Mucosa of descending colon (tissue), 3 donors: ENCODE measurements at regions not wholly inside any gene's neighbourhood (a gene's known extent, or its start where the extent isn't known, plus 50 kb on each side); places are given as distances from the start of the nearest gene placed in this dataset.
A peak's percentile ranks its signal among the peaks of the same experiment; 100 is the strongest.

ENCODE experiments used
- ATAC-seq: fragments of 200-7000 bp; cut with Tn5 transposase; one replicate; pipeline ENCODE4 v1.9.1; 2020; ENCODE audit warnings: mild to moderate bottlenecking, moderate library complexity
- DNase-seq, 3 donors: peaks; one replicate each; pipeline ENCODE4 v3.0.0-alpha.2; 2020
- H3K36me3 ChIP-seq: fragments of 200-600 bp; one replicate; pipeline ENCODE4 v1.8.0; 2021; ENCODE audit warnings: low read depth, mild to moderate bottlenecking
- H3K4me1 ChIP-seq: fragments of 200-600 bp; one replicate; pipeline ENCODE4 v1.8.0; 2021; ENCODE audit warnings: low read depth, mild to moderate bottlenecking
- H3K4me3 ChIP-seq: fragments of 200-600 bp; one replicate; pipeline ENCODE4 v1.8.0; 2021; ENCODE audit warnings: mild to moderate bottlenecking
- H3K9me3 ChIP-seq: fragments of 200-600 bp; one replicate; pipeline ENCODE4 v1.8.0; 2021; ENCODE audit warnings: mild to moderate bottlenecking
- CTCF ChIP-seq: fragments of 200-600 bp; IDR thresholded peaks from one replicate; pipeline ENCODE4 v1.8.0; 2022; ENCODE audit warnings: antibody characterized with exemption, mild to moderate bottlenecking
- intact Hi-C, 2 donors: fragments of 100-400 bp; cut with DNase I in 1 of 2; cut with micrococcal nuclease in 1 of 2; formaldehyde crosslinking; loops; one replicate each; pipeline versions ENCODE4 v1.11.0 to v1.11.1; 2022; cut with DNase I, micrococcal nuclease
- donor health status: DM: no; HTN: no; CAD: no; lungs with moderate emphysema.
- donor health status: DM: no; HTN: no; CAD: no.
- donor health status: DM: no; HTN: yes; CAD: no.

GRCh38 chr3:159170436-159171003 is 368.7 kb downstream of the MFSD1 start:
- intact Hi-C loops: no loop called here
- H3K4me3 ChIP-seq: no peak overlapping the region
- DNase-seq (no peak), ATAC-seq (no peak)
- H3K9me3 ChIP-seq: no peaks in the 10 kb centered on the region
- TF ChIP-seq CTCF: no peak
- H3K36me3 ChIP-seq: no peaks in the 10 kb centered on the region
- no peaks in the 10 kb centered on the region for H3K4me1 ChIP-seq

- no peaks in the 10 kb centered on the region for H3K36me3 ChIP-seq
- no peak for TF ChIP-seq CTCF
- no peaks in the 10 kb centered on the region for H3K9me3 ChIP-seq
- H3K4me1 ChIP-seq: no peaks in the 10 kb centered on the region
- intact Hi-C loops: no loop called here
- no peak overlapping the region for H3K4me3 ChIP-seq
- no peak for ATAC-seq
- no peak for DNase-seq
Measured at GRCh38 chr3:159171333-159171732, 369.5 kb downstream of the MFSD1 start.

- H3K36me3 ChIP-seq: no peaks in the 10 kb centered on the region
- no peak overlapping the region for H3K4me3 ChIP-seq
- H3K9me3 ChIP-seq: no peaks in the 10 kb centered on the region
- DNase-seq (no peak), ATAC-seq (no peak)
- TF ChIP-seq CTCF: no peak
- H3K4me1 ChIP-seq: no peaks in the 10 kb centered on the region
- intact Hi-C loops: no loop called here
Measured at GRCh38 chr3:159172473-159172872, 370.6 kb downstream of the MFSD1 start.

- H3K9me3 ChIP-seq: no peaks in the 10 kb centered on the region
- intact Hi-C loops: no loop called here
- no peaks in the 10 kb centered on the region for H3K36me3 ChIP-seq
- no peak for TF ChIP-seq CTCF
- ATAC-seq: peak; percentile 23
- no peak overlapping the region for H3K4me3 ChIP-seq
- no peak for DNase-seq
- no peaks in the 10 kb centered on the region for H3K4me1 ChIP-seq
Measured at GRCh38 chr3:159174715-159175692, 373.1 kb downstream of the MFSD1 start.

- Histone ChIP-seq H3K9me3 (no peaks in the 10 kb centered on the region), H3K36me3 (no peaks in the 10 kb centered on the region), H3K4me1 (no peaks in the 10 kb centered on the region), H3K4me3 (no peak overlapping the region)
- no peak for TF ChIP-seq CTCF
- DNase-seq (no peak), ATAC-seq (peak; percentile 73)
- intact Hi-C loops: no loop called here
Measured at GRCh38 chr3:159178209-159178897, 376.5 kb downstream of the MFSD1 start.
